ENCODE measurements at regions not wholly inside any gene's neighbourhood (a gene's known extent, or its start where the extent isn't known, plus 50 kb on each side); places are given as distances from the start of the nearest gene placed in this dataset.

GRCh38 chr7:125125315-125125714 is 195.7 kb upstream of the POT1 start:
- TF ChIP-seq CTCF (IDR thresholded peaks at IDR 0.05) (no peak), POLR2A (IDR thresholded peaks at IDR 0.05) (no peak)
